Germinal center (tissue), 1 donor: ENCODE measurements at regions not wholly inside any gene's neighbourhood (a gene's known extent, or its start where the extent isn't known, plus 50 kb on each side); places are given as distances from the start of the nearest gene placed in this dataset.

ENCODE experiments used
- DNase-seq: peaks from one replicate; pipeline ENCODE4 v3.0.0; 2012; ENCODE audit warnings: mixed read lengths, low spot score

GRCh38 chr9:4921449-4921848 is 63.6 kb upstream of the JAK2 start:
- DNase-seq, result no peak

- no peak for DNase-seq
Measured at GRCh38 chr9:4922101-4922500, 63.0 kb upstream of the JAK2 start.

- no peak for DNase-seq
Measured at GRCh38 chr9:4922730-4923129, 62.3 kb upstream of the JAK2 start.

- no peak for DNase-seq
Measured at GRCh38 chr9:4923141-4923540, 61.9 kb upstream of the JAK2 start.

- DNase-seq, result peak; percentile 50
Measured at GRCh38 chr9:4923580-4924544, 61.2 kb upstream of the JAK2 start.

GRCh38 chr9:4926239-4926638 is 58.8 kb upstream of the JAK2 start:
- DNase-seq, result no peak

- no peak for DNase-seq
Measured at GRCh38 chr9:4927043-4927471, 58.0 kb upstream of the JAK2 start.

- no peak for DNase-seq
Measured at GRCh38 chr9:4927701-4928100, 57.4 kb upstream of the JAK2 start.

GRCh38 chr9:4929917-4930316 is 55.2 kb upstream of the JAK2 start:
- no peak for DNase-seq

GRCh38 chr9:4932681-4933080 is 52.4 kb upstream of the JAK2 start:
- no peak for DNase-seq

- no peak for DNase-seq
Measured at GRCh38 chr9:4933177-4933576, 51.9 kb upstream of the JAK2 start.

- DNase-seq, result no peak
Measured at GRCh38 chr9:4933861-4934260, 51.2 kb upstream of the JAK2 start.

- DNase-seq, result no peak
Measured at GRCh38 chr9:4935001-4935672, 49.9 kb upstream of the JAK2 start.
